Activated CD4-positive, CD25-positive, alpha-beta regulatory T cell treated with anti-CD3 and anti-CD28 coated beads, Interleukin-2, amount 50 U/mL, for 16 hours (primary cell): ENCODE measurements at regions not wholly inside any gene's neighbourhood (a gene's known extent, or its start where the extent isn't known, plus 50 kb on each side); places are given as distances from the start of the nearest gene placed in this dataset.
"Not testable (repeated sequence)": the region's sequence is repeated elsewhere in the genome, so short reads cannot be mapped to it uniquely, and the experiment has no call there.

Experiments used
- DNase-seq: peaks from one replicate; pipeline ENCODE4 v3.0.0-alpha.2; 2020; ENCODE audit warnings: low read depth, low spot score

DNA sequence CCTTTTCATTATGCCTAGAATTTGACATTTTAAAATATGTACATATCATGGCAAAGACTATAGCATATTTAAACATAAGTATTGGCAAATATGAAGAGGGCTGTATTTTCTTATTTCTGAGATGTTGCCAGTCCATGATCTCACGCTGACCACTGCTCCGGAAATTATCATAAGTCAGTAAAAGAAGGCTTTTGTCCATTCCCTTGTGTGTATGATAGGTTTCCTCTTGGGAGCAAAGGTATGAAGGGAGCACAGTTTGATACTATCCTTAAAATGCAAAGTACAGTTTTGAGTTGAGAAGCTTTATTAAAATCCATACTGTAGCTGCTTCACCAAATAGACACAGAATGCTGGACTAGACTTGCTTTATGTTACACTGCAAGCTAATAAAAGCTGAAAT, 52.6 kb upstream of the AGA start:
- no peak for DNase-seq

DNA sequence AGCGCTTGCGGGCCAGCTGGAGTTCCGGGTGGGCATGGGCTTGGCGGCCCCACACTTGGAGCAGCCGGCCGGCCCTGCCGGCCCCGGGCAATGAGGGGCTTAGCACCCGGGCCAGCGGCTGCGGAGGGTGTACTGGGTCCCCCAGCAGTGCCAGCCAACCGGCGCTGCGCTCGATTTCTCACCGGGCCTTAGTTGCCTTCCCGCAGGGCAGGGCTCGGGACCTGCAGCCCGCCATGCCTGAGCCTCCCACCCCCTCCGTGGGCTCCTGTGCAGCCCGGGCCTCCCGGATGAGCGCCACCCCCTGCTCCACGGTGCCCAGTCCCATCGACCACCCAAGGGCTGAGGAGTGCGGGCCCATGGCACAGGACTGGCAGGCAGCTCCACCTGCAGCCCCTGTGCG, 53.4 kb upstream of the AGA start:
- not testable (repeated sequence) for DNase-seq

DNA sequence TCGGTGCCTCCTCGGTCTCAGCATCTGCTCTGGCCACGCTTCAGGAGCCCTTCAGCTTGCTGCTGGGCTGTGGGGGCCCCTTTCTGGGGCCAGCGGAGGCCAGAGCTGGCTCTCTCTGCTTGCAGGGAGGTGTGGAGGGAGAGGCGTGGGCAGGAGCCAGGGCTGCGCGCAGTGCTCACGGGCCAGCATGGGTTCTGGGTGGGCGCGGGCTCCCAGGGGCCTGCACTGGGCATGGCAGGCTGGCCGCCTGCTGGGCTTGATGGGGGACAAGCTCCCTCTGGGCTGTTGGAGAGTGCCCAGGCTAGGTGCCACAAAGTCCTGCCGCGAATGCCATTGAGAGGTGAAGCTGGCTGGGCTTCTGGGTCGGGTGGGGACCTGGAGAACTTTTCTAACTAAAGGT, 57.3 kb upstream of the AGA start:
- DNase-seq = no peak

DNA sequence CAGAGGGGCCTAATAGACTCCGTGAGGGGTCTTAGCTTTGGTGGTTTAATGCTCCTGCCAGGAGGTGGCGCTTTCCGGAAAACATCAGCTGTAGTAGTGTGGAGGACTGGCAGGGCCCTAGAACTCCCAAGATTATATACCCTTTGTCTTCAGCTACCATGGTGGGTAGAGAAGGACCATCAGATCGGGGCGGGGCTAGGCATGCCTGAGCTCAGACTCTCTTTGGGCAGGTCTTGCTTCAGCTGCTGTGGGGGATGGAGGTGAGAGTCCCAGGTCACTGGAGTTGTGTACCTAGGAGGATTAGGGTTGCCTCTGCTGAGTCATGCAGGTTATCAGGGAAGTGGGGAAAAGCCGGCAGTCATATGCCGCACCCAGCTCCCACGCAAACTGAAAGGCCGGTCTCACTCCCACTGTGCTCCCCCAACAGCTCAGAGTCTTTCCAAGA, 63.0 kb upstream of the AGA start:
- no peak for DNase-seq

DNA sequence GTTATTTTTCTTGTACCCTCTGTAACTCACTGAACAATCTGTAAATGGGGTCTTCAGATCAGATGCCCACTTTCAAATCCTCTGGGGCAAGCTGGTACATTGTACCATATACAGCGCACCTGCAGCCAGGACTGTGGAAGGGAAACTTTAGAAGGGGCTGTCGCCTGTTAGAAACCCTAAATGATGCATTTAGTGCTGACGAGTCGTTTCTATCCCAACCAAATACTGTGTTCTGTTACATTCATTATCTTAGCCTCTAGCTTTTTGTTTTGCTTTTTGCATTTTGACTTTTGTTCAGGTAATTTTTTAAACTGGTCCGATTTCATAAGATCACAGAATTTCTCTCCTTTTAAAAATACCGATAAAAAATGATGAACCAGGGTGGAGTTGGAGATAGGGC, 66.4 kb upstream of the AGA start:
- DNase-seq = no peak

DNA sequence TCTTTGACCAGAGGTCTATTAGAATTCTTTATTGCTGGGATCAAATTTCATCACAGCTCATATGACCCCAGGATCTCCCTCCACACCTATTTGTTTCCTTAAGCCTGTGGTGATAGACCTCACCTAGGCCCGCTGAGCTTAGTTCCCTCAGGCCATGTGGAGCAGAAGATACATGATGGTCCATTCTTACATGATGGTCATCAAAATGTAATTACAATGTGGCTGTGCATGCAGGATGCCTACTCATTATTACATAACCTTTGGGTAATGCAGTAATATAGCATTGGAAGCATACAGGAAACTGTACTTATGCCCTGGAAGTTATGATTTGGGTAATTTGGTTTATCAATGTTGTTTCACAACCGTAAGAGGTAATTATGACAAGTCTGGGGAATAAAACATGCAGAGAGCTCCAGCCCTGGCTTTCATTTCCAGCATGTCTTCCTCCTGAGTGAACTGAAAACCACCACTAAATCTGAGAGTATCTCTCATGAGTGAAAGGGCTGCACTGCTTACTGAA, 67.0 kb upstream of the AGA start:
- no peak for DNase-seq

DNA sequence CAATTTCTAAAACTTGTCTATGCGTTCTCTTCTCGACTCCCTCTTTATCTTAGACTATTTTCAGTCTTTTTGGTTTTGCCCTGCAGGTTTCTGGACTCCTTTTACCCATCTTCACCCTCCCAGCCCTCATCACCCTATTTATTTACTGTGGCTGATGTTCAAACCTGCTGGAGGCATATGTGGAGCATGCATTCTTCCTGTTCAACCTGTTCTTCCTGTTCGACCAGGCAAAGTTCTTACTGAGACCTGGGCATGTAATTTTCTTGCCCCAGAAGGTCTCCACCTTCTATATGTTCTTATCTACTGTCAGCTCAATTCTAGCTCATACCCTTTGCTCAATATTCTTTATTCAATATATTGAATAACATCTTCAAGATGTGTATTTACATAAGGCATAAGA, 69.4 kb upstream of the AGA start:
- DNase-seq = no peak

DNA sequence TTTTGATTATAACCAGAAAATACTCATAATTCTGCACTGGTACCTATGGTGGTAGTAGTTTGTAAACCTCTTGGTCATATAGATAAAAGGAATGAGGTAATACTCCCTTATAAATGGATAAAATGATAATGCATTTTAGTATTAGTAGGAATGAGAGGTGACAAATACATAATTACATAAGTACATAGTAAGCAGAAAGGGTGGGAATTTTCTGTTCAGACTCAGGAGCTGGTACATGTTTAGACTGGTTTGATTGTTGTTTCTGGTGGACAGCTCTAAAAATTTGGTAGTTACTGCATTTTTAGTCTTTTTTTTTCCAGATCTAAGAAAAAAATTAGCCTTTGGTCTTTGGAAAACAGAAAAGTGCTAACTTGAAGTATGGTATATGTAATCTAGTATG, 70.4 kb upstream of the AGA start:
- DNase-seq = no peak

DNA sequence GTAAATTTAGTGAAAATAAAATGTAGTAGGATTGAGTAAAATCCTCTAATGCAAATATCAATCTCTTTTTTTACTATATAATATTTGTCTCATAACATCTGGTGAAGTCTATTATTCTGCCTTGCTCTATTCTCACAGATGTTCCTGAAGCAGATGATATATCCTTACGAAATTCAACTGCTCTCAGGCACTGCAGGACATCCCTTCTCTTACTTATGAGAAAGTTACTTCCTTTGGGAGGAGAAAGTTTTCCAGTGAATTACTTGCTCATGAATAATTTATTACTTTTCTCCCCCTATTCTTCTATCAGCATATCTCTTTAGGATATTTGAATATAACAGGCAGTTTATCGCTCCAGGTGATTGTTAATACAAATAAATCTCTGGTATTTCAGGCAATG, 75.6 kb upstream of the AGA start:
- no peak for DNase-seq

DNA sequence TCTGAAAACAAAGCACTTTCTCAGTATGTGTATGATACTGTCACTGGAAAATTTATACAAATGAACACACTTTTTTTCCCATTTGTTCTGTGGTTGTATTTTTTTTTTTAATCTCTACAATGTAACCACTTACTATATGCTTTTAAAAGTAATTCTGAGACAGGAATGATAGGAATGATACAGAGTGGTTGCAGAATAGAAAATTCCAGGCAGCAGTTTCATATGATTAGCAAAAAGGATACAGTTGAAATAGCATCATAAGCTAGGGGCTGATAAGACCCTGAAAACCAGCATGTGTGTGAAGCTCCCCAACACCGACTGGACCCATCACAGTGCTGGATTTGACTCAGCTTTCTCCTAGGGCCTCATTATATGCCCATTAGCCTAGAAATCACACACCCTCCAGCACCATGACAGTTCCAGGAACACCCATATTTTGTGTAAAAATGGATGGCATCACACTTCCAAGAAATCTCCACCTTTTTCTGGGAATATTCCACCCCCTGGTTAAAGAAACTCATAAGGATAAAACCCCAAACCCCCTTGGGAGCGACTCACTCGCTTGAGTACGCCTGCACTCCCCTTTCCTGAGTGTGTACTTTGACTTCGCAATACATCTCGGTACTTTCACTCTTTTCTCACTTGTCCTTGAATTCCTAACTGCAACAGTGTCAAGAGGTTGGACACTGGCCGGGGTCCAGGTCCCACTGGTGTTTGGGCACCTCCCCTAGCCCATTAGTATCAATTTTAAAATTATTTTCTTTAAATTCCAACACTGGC, 77.4 kb upstream of the AGA start:
- no peak for DNase-seq

DNA sequence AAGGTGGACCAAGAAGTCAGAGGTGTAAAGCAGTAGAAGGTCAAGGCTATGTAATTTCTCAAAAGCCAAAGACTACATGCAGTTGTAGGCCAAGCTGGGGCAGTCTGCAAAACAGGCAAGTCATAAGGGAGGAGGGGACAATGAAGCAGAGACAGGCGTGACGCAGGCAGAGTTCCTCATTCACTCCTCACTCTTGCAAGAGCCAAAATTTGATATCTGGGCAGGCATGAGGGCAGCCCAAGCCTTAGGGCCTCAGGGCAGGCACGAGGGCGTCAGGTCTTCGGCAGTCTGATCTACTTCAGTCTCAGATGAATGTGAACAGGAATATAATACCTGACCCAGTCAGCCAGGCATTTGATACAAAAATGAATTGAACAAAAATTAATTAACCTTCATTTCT, 86.4 kb upstream of the AGA start:
- no peak for DNase-seq

DNA sequence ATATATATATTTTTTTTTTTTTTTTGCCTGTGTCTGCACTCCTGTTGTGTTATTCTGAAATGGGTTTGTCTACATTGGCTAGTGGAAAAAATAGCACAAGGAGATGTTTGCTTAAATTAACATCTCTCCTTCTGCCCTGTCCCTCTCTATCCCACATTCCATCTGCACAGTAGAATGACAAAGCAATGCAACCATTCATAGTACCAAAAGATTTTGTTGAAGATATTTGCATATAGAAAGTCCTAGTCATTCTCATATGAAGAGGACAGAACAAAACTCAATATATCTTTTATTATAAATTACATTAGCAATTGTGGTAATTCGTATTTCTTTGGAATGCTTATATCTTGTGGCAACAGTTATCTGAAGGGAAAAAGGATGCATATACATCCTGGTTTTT, 88.3 kb upstream of the AGA start:
- no peak for DNase-seq

DNA sequence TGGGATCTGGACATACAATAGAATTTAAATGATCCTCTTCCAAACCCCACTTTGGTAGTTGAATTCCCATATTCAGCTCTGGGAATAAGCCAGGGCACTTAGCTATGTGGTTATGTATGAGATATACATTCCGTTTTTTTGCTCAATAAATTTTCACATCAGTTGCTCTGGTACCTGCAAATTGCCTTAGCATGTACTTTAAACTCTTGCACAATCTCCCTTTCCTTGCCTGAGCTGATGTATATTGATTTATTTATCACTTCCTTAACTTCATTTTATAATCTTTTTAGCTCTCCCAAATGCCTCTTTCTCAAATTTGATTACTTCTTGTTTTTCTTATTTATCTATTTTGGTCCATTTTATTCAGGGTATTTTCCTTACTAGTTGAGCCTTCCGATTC, 90.1 kb upstream of the AGA start:
- no peak for DNase-seq

DNA sequence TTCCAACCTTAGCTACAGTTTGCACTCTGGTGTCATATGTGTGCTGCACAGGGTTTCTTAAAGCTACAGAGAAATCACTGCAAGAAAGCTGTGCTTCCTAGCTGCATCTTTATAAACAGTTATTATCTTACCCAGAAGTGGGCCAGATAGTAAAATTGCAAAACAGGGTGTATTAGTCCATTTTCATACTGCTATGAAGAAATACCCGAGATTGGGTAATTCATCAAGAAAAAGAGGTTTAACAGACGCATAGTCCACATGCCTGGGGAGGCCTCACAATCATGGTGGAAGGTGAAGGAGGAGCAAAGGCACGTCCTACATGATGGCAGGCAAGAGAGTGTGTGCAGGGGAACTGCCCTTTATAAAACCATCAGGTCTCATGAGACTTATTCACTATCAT, 92.6 kb upstream of the AGA start:
- DNase-seq = not testable (repeated sequence)

DNA sequence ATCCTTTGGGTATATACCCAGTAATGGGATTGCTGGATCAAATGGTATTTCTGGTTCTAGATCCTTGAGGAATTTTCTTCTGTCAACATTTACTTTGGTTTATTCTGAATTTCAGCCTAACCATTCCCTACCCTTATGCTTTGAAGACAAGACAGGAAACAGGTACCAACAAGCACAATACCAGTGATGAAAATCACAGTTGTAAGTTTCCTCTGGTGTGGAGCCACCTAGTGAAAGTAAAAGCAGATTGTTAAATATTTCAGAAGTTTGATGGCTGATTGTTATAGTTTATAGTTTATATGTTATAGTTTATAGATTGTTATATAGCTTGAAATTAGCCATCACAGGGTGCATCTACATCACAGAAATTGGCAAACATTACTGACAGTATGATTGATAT, 104.5 kb upstream of the AGA start:
- DNase-seq = no peak

DNA sequence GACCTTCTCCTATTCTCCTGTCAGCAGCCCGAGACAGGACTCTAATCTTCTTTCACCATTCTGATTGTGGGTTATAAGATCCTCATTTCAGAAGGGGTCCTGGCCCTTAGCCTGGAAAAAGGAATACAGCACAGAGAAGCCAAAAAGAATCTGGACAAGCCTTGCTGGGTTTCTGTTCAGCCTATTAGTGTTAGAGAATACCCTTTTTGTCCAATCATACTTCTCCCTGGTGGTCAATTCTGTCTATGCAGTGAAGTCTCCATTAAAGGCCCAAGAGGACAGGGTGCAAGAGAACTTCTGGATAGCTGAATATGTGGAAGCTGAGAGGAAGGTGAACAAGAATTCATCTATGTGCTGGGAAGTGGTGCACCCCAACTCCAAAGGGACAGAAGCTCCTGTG, 105.7 kb upstream of the AGA start:
- DNase-seq = no peak

DNA sequence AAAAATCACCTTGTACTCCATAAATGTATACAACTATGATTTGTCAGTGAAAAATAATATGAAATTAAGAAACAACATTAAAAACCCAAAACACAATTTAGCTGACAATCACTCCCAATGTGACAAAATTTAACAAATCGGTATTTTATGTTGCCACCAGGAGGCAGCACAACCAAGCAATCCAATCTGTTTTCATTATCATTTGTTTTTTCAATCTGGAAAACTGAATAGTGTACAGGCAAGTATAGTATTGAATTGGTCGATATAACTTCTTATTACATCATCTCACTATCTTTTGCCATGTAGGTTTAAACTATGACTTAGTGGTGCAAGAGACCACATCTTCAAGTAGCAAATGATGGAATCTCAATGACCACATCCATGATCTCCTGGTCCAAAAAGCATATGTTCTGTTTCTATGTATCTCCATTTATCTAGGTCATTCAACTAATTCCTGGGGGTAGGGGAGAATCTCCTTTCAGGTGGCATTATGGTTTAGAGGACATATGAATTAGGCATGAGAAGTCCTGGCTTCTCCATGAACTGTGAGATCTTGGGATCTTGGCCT, 112.9 kb upstream of the AGA start:
- no peak for DNase-seq

DNA sequence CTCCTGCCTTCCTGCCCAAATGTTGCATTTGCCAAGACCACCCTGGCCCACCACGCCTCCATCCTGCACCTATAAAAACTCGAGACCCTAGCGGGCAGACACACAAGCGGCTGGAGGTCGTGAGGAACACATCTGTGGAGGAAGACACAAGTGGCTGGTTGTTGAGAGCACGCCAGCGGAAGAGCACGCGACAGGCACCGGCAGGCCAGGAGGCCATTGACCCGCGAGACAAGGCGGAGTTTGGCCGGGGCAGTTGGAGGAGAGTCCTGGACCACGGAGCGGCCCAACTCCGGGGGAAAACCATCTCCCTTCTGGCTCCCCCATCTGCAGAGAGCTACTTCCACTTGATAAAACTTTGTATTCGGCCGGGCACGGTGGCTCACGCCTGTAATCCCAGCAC, 115.2 kb upstream of the AGA start:
- DNase-seq = no peak

DNA sequence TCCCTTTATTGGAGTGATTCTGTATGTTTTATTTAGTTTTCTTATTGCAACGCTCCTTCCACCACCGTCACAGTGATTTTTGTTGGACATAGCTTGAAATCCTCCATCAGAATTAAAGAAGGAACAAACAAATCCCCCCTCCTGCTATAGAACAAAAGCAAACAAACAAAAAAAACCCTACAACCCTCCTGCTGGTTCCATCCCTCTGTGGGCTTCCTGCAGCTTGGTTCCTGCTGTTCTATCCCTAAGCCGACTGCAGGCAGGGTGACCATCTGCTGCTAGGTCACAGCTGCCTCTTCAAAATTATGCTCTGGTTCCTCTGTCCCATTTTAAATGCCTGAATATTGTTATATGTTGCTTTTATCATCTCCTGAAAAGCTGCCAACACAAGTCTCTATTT, 116.8 kb upstream of the AGA start:
- DNase-seq = no peak

DNA sequence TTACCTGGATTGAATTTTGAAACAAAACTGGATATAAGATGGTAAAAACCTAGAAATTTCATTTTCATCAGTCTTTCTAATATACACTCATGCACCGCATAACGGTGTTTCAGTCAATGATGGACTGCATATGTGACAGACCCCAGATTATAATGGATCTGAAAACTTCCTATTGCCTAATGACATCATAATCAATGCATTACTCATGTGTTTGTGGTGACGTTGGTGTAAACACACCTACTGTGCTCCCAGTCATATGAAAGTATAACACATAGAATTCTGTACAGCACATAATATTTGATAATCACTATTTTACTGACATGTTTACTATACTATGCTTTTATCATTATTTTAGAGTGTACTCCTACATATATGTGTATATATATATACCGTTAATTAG, 119.9 kb upstream of the AGA start:
- no peak for DNase-seq

DNA sequence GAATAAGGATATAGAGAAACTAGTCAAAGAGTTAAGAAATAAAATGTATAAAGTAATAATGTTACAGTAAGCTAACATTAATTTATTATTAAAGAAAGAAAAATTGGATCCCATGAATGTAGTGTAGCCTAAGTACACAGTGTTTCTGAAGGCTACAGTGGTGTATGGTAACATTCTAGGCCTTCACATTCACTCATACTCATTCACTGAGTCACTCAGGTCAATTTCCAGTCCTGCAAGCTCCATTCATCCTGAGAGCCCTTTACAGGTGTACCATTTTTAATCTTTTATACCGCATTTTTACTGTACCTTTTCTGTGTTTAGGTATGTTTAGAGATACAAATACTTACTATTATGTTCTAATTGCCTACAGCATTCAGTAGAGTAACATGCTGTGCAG, 120.6 kb upstream of the AGA start:
- DNase-seq = no peak

DNA sequence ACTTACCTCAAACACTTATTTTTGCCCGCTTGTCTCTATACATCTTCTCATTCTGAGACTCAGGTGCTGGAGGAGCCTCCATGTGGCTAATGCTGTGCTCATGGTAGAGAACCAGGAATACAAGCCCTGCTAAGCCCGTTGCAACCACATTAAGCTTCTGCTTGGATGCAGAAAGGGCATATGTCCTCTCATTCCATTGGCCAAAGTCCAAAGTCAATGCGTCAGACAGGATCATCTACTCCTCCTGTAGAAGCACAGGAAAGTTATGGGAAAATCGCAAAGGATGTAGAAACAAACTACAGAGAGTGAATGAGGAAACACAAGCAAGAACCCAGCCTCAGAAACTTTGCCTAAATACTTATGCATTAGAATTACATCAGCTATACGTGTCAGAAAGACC, 124.5 kb upstream of the AGA start:
- DNase-seq = no peak

DNA sequence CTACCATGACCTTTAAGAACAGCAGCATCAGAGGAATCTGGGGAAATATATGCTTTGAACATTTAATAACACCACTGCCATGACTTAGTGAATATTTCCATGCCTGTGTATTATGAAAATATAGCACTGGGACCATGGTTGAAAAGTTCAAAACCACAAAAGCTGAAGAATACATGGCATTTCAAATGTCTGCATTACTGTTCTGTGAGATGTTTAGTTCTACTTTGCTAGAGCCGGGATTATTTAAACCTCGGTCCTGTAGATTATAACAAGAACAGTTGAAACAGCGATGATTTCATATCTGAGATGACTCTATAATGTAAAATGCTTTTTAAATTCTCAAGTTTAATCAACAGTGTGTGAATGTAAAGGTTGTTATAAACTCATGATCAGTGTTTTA, 126.7 kb upstream of the AGA start:
- DNase-seq = no peak

DNA sequence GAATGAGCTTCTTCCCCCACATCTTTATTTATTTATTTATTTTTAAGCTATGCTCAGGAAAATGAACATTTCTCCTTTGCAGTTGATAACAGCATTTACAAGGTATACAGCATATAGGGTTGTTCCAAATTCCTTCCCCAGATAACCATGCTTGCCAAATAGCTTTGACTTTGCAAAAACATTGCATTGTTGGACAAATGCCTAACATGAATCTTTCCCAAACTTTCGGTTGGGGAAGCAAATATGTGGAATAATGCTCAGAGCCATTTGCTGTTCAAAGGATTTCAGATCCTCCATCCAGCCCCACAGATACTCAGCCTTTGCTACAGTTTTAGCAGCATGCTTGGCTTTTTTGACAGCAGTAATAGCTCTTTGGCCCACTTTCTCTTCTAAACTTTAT, 127.2 kb upstream of the AGA start:
- no peak for DNase-seq
